T-helper 2 cell treated with Interferon-gamma antibody and Interleukin-4, amounts not matched to agents 5 μg/mL and 100 μg/mL, for 36 hours (primary cell): ENCODE measurements at regions not wholly inside any gene's neighbourhood (a gene's known extent, or its start where the extent isn't known, plus 50 kb on each side); places are given as distances from the start of the nearest gene placed in this dataset.
A peak's percentile ranks its signal among the peaks of the same experiment; 100 is the strongest.
"Not testable (repeated sequence)": the region's sequence is repeated elsewhere in the genome, so short reads cannot be mapped to it uniquely, and the experiment has no call there.

Source experiments
- DNase-seq: peaks from one replicate; pipeline ENCODE4 v3.0.0; 2021; ENCODE audit warnings: low spot score
- H3K27ac Mint-ChIP-seq: one replicate; pipeline ENCODE4 v1.8.0; 2021; ENCODE audit warnings: mild to moderate bottlenecking, mixed read lengths
- H3K27me3 Mint-ChIP-seq: one replicate; pipeline ENCODE4 v1.8.0; 2021; ENCODE audit warnings: low read depth, mixed read lengths
- H3K36me3 Mint-ChIP-seq: one replicate; pipeline ENCODE4 v1.8.0; 2021; ENCODE audit warnings: low read depth, mixed read lengths
- H3K4me1 Mint-ChIP-seq: one replicate; pipeline ENCODE4 v1.8.0; 2021; ENCODE audit warnings: low read depth, mixed read lengths
- H3K4me3 Mint-ChIP-seq: one replicate; pipeline ENCODE4 v1.8.0; 2022; ENCODE audit warnings: mild to moderate bottlenecking, moderate library complexity, mixed read lengths
- H3K9me3 Mint-ChIP-seq: one replicate; pipeline ENCODE4 v1.8.0; 2021; ENCODE audit warnings: mixed read lengths

- no peaks in the 10 kb centered on the region for H3K36me3 Mint-ChIP-seq
- H3K4me1 Mint-ChIP-seq = no peaks in the 10 kb centered on the region
- no peak overlapping the region for H3K27ac Mint-ChIP-seq
- no peaks in the 10 kb centered on the region for H3K27me3 Mint-ChIP-seq
- no peak overlapping the region for H3K4me3 Mint-ChIP-seq
- DNase-seq = no peak
- peaks cover 3% of the 10 kb centered on the region for H3K9me3 Mint-ChIP-seq
These were observed 140.6 kb upstream of the GJE1 start for GRCh38 chr6:141992109-141992508.

DNA sequence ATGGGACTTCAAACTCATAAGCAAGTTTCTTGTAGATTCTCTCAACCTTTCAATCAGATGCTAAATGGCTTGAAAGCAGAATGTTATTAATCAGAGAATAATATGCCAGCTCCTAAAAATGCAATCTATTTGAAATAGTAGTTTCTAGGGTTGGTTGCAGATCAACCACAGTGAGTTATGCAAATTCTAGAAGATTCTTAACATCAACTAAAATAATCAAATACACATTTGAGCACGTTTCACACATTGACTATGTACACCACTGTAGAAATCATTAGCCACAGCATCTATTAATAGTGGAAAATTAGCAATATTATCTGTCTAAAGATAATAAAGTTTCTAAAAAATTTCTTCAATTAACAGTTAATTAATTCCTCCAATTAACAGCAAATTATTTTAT, 141.9 kb upstream of the GJE1 start:
- H3K27me3 Mint-ChIP-seq = no peaks in the 10 kb centered on the region
- H3K4me3 Mint-ChIP-seq = no peak overlapping the region
- no peaks in the 10 kb centered on the region for H3K4me1 Mint-ChIP-seq
- H3K9me3 Mint-ChIP-seq = no peaks in the 10 kb centered on the region
- H3K36me3 Mint-ChIP-seq = no peaks in the 10 kb centered on the region
- DNase-seq = no peak
- H3K27ac Mint-ChIP-seq = no peak overlapping the region

- Mint-ChIP-seq H3K36me3 (no peaks in the 10 kb centered on the region), H3K4me3 (no peak overlapping the region), H3K27me3 (no peaks in the 10 kb centered on the region), H3K9me3 (no peaks in the 10 kb centered on the region), H3K4me1 (no peaks in the 10 kb centered on the region), H3K27ac (no peak overlapping the region)
- no peak for DNase-seq
These were observed 143.1 kb upstream of the GJE1 start for GRCh38 chr6:141989706-141989959.

DNA sequence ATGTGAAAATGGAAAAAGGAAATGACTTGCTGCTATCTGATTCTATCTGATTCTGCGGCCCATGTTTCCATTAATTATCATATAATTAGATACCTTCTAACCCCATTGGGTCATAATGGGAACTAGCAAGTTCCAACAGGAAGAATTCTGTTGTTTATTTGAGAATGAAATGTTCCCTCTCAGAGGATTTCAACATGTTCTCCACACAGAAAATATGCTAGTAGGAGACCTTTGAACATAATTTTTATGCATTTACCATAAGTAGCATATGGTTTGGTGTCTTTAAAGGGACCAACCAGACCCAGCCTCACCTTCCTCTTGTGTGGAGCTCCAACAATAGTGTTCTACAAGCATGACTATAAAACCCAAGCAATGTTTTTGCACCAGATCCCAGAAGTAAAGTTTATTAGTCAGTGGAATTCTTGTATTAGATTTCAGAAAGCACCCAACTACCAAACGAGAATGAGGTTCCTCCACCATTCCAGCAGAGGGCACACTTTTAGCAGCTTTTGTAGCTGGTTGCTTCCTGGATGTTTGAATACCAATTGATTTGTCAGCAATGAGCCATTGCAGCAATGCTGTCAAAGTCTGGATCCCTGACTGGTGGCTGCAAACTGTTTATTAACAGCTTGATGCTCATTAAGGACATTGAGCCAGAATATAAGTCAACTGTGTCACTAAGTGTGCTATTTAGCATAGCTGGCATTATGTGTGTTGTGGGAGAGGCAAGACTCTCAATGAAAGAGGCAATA, 143.6 kb upstream of the GJE1 start:
- Mint-ChIP-seq H3K4me1 (no peaks in the 10 kb centered on the region), H3K27me3 (no peaks in the 10 kb centered on the region), H3K27ac (no peak overlapping the region), H3K9me3 (no peaks in the 10 kb centered on the region), H3K36me3 (no peaks in the 10 kb centered on the region), H3K4me3 (no peak overlapping the region)
- peak; percentile 6 for DNase-seq

DNA sequence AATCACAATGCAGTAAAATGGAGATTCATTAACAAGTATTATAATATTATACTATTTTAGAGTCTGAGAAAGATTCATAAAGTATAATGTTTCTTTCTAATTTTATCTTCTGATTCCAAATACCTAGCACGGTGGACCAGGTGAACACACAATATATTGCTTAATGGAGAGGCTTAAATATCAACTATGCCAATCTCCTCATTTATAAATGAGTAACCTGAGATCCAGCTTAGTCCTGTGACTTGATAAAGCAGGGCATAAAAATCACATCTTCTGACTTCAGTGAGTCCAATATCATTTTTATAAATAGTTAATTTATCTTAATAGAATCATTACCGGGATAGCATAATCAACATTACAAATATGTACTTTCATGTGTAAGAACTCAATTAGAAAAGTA, 144.4 kb upstream of the GJE1 start:
- no peak for DNase-seq
- no peaks in the 10 kb centered on the region for H3K9me3 Mint-ChIP-seq
- no peaks in the 10 kb centered on the region for H3K36me3 Mint-ChIP-seq
- H3K27ac Mint-ChIP-seq = no peak overlapping the region
- H3K27me3 Mint-ChIP-seq = no peaks in the 10 kb centered on the region
- no peaks in the 10 kb centered on the region for H3K4me1 Mint-ChIP-seq
- H3K4me3 Mint-ChIP-seq = no peak overlapping the region

GRCh38 chr6:141986457-141986856, 146.3 kb upstream of the GJE1 start:
- no peak overlapping the region for H3K27ac Mint-ChIP-seq
- no peaks in the 10 kb centered on the region for H3K4me1 Mint-ChIP-seq
- no peaks in the 10 kb centered on the region for H3K9me3 Mint-ChIP-seq
- H3K27me3 Mint-ChIP-seq = no peaks in the 10 kb centered on the region
- no peak for DNase-seq
- H3K4me3 Mint-ChIP-seq = no peak overlapping the region
- no peaks in the 10 kb centered on the region for H3K36me3 Mint-ChIP-seq

GRCh38 chr6:141981190-141981589, 151.5 kb upstream of the GJE1 start:
- H3K27me3 Mint-ChIP-seq = no peaks in the 10 kb centered on the region
- H3K27ac Mint-ChIP-seq = no peak overlapping the region
- H3K36me3 Mint-ChIP-seq = no peaks in the 10 kb centered on the region
- H3K4me1 Mint-ChIP-seq = no peaks in the 10 kb centered on the region
- no peak for DNase-seq
- no peaks in the 10 kb centered on the region for H3K9me3 Mint-ChIP-seq
- H3K4me3 Mint-ChIP-seq = no peak overlapping the region

- no peak overlapping the region for H3K27ac Mint-ChIP-seq
- no peak overlapping the region for H3K4me3 Mint-ChIP-seq
- H3K4me1 Mint-ChIP-seq = no peaks in the 10 kb centered on the region
- no peak for DNase-seq
- no peaks in the 10 kb centered on the region for H3K27me3 Mint-ChIP-seq
- H3K36me3 Mint-ChIP-seq = no peaks in the 10 kb centered on the region
- H3K9me3 Mint-ChIP-seq = no peaks in the 10 kb centered on the region
These were observed 154.9 kb upstream of the GJE1 start for GRCh38 chr6:141977782-141978181.

- Mint-ChIP-seq H3K9me3 (no peaks in the 10 kb centered on the region), H3K4me3 (no peak overlapping the region), H3K27ac (no peak overlapping the region), H3K27me3 (no peaks in the 10 kb centered on the region), H3K36me3 (no peaks in the 10 kb centered on the region), H3K4me1 (no peaks in the 10 kb centered on the region)
- DNase-seq = no peak
These were observed 155.7 kb upstream of the GJE1 start for GRCh38 chr6:141976994-141977393.

DNA sequence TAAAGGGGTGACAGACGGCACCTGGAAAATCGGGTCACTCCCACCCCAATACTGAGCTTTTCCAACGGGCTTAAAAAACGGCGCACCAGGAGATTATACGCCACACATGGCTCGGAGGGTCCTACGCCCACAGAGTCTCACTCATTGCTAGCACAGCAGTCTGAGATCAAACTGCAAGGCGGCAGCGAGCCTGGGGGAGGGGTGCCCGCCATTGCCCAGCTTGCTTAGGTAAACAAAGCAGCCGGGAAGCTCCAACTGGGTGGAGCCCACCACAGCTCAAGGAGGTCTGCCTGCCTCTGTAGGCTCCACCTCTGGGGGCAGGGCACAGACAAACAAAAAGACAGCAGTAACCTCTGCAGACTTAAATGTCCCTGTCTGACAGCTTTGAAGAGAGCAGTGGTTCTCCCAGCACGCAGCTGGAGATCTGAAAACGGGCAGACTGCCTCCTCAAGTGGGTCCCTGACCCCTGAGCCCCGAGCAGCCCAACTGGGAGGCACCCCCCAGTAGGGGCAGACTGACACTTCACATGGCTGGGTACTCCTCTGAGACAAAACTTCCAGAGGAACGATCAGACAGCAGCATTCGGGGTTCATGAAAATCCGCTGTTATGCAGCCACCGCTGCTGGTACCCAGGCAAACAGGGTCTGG, 162.8 kb upstream of the GJE1 start:
- not testable (repeated sequence) for H3K36me3 Mint-ChIP-seq, H3K27me3 Mint-ChIP-seq, H3K4me3 Mint-ChIP-seq, H3K4me1 Mint-ChIP-seq, H3K27ac Mint-ChIP-seq, H3K9me3 Mint-ChIP-seq, DNase-seq

DNA sequence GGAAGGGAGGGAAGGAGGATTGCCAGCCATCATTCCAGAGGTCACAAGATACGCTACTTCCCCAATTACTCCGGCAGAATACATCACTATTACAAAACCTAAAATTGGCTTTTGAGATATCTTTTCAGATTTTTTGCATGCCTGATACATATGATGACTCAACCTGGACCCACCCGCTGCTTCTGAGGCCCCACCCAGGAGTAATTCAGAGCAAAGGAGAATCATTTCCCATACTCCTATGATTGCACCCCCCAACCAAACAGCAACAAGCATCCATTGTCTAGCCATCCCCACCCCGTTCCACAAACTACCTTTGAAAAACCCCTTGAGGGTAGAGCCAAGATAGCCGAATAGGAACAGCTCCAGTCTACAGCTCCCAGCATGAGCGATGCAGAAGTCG, 163.5 kb upstream of the GJE1 start:
- Mint-ChIP-seq H3K9me3 (no peaks in the 10 kb centered on the region), H3K27ac (no peak overlapping the region), H3K27me3 (no peaks in the 10 kb centered on the region), H3K36me3 (no peaks in the 10 kb centered on the region), H3K4me1 (no peaks in the 10 kb centered on the region), H3K4me3 (no peak overlapping the region)
- DNase-seq = no peak

GRCh38 chr6:141968632-141969031, 164.1 kb upstream of the GJE1 start:
- Mint-ChIP-seq H3K27me3 (no peaks in the 10 kb centered on the region), H3K4me1 (no peaks in the 10 kb centered on the region), H3K4me3 (no peak overlapping the region), H3K27ac (no peak overlapping the region), H3K36me3 (no peaks in the 10 kb centered on the region), H3K9me3 (no peaks in the 10 kb centered on the region)
- DNase-seq = no peak

DNA sequence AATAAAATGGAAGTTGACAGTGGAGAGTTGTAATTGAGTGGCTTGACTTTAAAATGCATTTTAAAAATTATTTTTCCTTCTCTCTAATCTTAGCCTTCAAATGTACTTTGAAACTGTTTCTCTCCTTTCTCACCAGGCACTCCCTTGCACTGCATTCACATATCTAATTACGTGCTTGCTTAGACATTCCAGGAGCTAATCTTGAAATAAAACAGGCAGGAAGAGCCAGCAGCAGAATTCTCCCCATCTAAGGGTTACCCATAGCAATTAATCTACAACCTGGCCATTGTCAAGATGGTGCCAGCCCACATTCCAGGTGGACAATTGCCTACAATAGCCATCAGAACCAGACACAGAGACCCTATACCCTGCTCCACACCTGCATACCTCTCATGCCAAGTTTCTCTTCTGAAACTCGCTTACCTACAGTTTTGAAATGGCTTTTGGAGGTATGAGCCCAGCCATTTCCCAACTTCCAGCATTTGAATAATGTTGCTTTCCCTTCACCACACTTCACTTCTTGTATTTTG, 167.6 kb upstream of the GJE1 start:
- Mint-ChIP-seq H3K9me3 (no peaks in the 10 kb centered on the region), H3K36me3 (no peaks in the 10 kb centered on the region), H3K4me1 (no peaks in the 10 kb centered on the region), H3K27ac (no peak overlapping the region), H3K4me3 (no peak overlapping the region), H3K27me3 (no peaks in the 10 kb centered on the region)
- DNase-seq = no peak

DNA sequence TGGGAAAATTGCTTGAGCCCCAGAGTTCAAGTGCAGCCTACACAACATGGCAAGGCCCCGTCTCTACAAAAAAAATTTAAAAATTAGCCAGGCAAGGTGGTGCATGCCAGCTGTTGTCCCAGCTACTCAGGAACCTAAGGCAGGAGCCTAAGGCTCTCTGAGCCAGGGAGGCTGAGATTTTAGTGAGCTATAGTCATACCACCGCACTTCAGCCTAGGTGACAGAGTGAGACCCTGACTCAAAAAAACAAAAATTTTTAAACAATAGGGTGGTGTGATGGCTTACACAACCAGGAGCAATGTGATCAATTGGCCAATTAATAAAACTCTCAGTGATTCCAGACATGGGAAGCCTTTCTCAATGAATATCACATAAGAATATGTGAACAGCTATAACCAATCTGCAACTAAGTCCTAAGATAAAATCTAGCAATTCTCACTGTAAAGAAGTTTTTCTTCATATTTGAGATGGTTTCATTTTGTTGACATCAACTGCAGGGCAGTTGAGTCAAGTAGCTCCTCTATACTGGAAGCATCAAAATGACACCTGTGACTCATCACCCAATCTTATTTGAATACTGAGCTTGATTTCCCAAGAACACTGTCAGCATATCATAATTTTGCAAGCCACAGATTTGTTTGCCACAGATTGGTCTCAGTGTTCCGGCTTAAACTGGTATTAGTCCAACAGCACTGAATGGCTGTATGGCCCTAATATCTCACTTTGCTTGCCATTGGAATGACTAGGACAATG, 169.0 kb upstream of the GJE1 start:
- DNase-seq = no peak
- Mint-ChIP-seq H3K36me3 (no peaks in the 10 kb centered on the region), H3K27me3 (no peaks in the 10 kb centered on the region), H3K9me3 (no peaks in the 10 kb centered on the region), H3K27ac (no peak overlapping the region), H3K4me3 (no peak overlapping the region), H3K4me1 (no peaks in the 10 kb centered on the region)
